ENCODE measurements at regions not wholly inside any gene's neighbourhood (a gene's known extent, or its start where the extent isn't known, plus 50 kb on each side); places are given as distances from the start of the nearest gene placed in this dataset.

DNA sequence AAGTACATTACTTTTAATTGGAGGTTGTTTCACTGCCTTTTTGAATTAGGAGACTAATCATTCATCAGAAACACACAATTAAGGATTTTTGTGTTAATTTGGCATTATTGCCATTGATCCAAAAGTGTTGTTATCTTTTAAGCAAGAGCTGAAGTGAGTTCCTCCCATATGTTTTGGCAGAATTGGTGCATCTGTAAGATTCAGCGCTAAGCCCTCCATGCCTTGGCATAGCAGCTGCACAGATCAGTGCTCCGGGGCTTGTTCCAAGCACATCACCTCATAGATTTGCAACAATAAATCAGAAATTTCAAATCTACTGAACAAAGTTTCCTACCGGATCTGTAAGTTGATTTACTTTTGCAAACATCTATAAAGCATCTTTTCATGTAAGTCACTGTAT, 106.8 kb upstream of the PHACTR1 start:
- TF ChIP-seq POLR2A (IDR thresholded peaks at IDR 0.05; ENCODE audit: low read length) (no peak), GATA1 (IDR thresholded peaks at IDR 0.05; ENCODE audit: low read depth, low read length) (no peak)
